NCI-H2081 treated with DMSO at 0.1 percent for 48 hours (cell line): ENCODE measurements at regions not wholly inside any gene's neighbourhood (a gene's known extent, or its start where the extent isn't known, plus 50 kb on each side); places are given as distances from the start of the nearest gene placed in this dataset.

ENCODE experiments used
- DNase-seq: peaks from one replicate; lab custom pipeline; 2025; lab: John Stamatoyannopoulos, UW

GRCh38 chr13:99860745-99861144 lies 110.8 kb downstream of the ZIC5 start:
- no peak for DNase-seq

DNA sequence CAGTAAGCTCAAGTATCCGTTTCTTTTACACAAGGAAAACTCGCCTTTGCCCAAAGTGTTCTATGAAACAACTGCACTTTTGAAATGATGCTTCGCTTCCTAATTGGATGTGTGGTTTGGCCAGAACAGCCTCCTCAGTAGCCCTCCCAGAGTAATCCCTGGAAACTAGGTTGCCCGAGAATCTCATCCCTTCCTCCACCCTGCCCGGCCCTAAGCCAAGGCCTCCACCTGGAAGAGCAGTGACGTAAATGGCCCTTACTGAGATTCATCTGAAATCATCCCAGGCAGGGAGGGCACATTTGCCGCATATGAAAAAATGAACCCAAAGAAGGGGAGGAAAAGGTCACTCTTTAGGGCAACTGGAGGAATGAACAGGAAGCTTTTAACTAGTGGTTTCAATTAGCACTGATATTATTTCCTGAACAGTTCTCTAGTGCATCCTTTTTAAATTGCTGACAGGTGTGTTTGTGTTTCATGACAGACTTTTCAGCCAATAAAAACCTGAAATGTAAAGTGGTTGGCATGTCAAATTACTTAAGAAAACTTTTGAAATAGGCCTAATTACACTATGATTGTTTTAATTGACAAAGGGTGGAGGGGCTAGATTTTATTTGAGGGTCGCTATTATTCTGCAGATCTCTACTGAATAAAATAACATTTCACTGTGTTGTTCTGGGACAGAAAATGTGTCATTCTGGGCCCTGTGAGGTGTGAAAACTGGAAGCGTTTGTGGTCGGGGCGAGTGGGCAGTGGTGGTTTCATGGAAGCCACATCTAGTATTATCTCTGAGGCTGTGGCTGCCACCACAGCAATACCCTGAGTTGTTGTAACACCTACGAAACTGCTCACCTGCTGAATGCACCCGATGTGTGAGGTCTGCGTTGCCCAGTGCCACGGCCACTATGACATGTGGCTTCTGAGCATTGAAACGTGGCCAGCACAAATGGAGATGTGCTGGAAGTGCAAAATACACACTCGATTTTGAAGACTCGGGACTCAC lies 112.1 kb downstream of the ZIC5 start:
- DNase-seq, result no peak

- DNase-seq, result no peak
Measured at GRCh38 chr13:99857738-99858137, 113.8 kb downstream of the ZIC5 start.

DNA sequence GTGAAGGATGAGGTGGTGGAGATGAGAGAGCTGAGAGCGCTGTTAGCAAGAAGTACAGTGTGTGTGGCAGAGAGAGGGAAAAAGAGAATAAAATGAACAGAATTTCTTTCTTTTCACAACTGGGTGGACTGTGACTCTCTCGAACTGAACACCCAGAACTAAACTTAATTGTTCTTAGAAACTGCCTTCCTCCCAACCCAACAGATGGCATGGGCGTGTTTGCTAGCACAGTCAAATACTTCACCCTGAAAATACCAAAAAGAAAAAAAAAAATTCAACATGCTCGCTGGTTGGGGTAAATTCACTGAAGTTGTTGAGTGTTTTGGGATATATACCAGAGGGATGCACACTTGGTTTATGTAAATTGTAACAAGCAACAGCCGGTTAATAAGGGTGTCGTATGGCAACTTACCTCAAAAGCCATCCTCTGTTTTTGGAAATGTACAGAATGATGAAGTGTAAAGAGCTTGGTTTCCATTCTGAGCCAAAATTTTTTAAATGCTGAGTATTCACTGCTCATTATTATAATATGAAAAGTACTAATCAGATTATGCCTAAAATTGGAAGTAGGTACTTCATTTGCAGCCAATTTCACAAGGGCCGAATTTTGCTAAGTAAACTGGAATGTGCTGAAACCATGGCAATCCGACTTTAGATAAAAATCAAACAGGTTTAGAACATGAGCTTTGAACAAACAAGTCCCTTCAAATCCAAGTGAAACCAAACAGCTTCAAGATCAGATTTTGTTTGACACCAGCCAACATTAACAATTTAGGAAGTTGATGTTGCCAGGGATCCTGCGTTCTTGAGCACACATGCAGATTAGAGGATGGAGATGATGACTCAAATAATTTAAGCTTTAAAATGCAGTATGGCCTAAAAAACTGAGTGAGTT lies 115.8 kb downstream of the ZIC5 start:
- DNase-seq, result no peak

GRCh38 chr13:99854366-99854765 lies 117.2 kb downstream of the ZIC5 start:
- no peak for DNase-seq

GRCh38 chr13:99847318-99847750 lies 124.2 kb downstream of the ZIC5 start:
- DNase-seq, result no peak

- no peak for DNase-seq
Measured at GRCh38 chr13:99845161-99845874, 126.2 kb downstream of the ZIC5 start.

GRCh38 chr13:99844421-99844820 lies 127.1 kb downstream of the ZIC5 start:
- DNase-seq, result no peak

- DNase-seq, result no peak
Measured at GRCh38 chr13:99843872-99844271, 127.7 kb downstream of the ZIC5 start.

GRCh38 chr13:99842405-99842804 lies 129.2 kb downstream of the ZIC5 start:
- DNase-seq, result no peak

- no peak for DNase-seq
Measured at GRCh38 chr13:99836291-99836690, 135.3 kb downstream of the ZIC5 start.

GRCh38 chr13:99835442-99835841 lies 136.1 kb downstream of the ZIC5 start:
- no peak for DNase-seq

- no peak for DNase-seq
Measured at GRCh38 chr13:99834246-99834645, 137.3 kb downstream of the ZIC5 start.

GRCh38 chr13:99832347-99832746 lies 139.2 kb downstream of the ZIC5 start:
- DNase-seq, result no peak

GRCh38 chr13:99830931-99831330 lies 140.6 kb downstream of the ZIC5 start:
- DNase-seq, result no peak

DNA sequence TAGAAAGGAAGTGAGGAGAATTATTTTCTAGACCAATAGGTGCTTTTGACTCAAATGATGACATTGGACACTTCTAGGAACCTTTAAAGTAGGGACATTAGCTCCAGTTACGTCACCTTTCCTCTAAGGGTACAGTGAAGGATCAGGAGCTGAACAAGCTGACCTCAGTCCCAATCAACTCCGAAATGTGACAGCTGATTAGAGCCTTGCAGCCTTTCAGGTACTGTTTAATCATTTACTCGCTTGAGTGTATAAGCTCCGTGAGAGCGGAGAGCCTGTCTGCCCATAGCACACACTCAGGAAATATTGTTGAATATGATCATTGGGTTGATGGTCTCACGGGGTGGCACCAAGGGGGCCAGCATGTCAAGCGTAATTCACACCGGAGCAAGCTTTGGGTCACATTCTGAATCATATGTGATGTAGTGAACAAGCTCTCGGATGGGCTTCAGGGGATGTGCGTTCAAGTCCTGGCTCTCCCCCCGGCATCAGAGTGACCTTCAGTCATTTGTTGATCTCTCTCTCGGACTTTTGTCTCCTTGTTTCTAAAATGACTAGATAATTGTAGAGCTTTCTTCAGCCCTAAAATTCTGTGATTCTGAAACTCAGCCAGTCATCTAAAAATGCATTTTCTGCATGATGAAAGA lies 141.9 kb downstream of the ZIC5 start:
- no peak for DNase-seq

DNA sequence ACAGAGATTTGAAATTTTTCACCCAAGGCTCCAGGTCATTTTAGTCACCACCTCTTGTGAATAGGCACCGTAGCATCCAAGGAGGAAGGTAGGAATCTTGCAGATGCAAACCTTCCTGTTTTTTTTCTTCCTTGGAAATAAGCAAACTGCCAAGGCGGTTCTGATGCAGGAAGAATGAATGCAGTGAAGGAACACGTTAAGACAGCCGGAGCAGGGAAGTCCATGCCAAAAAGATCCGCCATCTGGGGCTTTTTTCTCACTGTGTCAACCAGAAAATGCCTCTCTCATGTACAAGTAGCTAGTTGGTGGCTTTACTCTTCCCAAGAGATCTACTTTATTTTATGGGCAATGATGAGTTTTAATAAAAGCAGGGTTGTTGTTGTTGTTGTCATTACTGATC lies 142.4 kb downstream of the ZIC5 start:
- no peak for DNase-seq

- no peak for DNase-seq
Measured at GRCh38 chr13:99828735-99829134, 142.8 kb downstream of the ZIC5 start.

- no peak for DNase-seq
Measured at GRCh38 chr13:99828123-99828522, 143.4 kb downstream of the ZIC5 start.

- DNase-seq, result no peak
Measured at GRCh38 chr13:99827011-99827772, 144.4 kb downstream of the ZIC5 start.

DNA sequence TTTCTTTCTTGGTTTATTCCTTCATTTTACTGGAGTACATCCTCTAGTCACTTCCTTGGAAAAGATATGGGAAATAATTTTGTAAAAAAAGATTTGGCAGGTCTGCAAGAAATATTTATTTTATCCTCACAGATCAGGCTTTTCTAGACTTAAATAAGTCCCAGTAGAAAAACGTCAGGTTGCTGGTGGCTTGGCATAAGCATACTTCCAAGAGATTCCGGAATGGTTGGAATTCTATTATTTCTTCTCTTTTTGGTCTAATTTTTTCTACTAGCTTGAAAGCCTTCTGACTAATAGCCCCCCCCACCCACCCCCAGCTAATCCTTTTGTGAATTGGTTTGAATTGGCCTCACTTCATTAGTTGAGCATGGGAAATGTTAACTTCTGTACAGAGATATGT lies 147.6 kb downstream of the ZIC5 start:
- DNase-seq, result no peak
